Esophagus (tissue), 2 donors: ENCODE measurements at regions not wholly inside any gene's neighbourhood (a gene's known extent, or its start where the extent isn't known, plus 50 kb on each side); places are given as distances from the start of the nearest gene placed in this dataset.

ENCODE experiments used
- H3K27ac ChIP-seq, 2 donors: one replicate each; pipeline ENCODE4 v1.5.1; 2013; ENCODE audit warnings: low read depth in 2 of 2, mild to moderate bottlenecking in 2 of 2, inconsistent platforms in 1 of 2, low read length in 1 of 2, moderate library complexity in 1 of 2
- H3K27me3 ChIP-seq, 2 donors: one replicate each; pipeline ENCODE4 v1.6.1; 2013; ENCODE audit warnings: low read length in 2 of 2, control low read depth in 1 of 2, mild to moderate bottlenecking in 1 of 2; ENCODE audit not compliant: insufficient read depth in 2 of 2, control insufficient read depth in 1 of 2
- H3K36me3 ChIP-seq, 2 donors: one replicate each; pipeline ENCODE4 v1.6.1; 2013; ENCODE audit warnings: low read length in 1 of 2; ENCODE audit not compliant: control insufficient read depth in 2 of 2, insufficient read depth in 2 of 2
- H3K4me1 ChIP-seq, 2 donors: one replicate each; pipeline ENCODE4 v1.6.1; 2013; ENCODE audit warnings: low read length in 1 of 2; ENCODE audit not compliant: control insufficient read depth in 2 of 2, insufficient read depth in 2 of 2
- H3K4me3 ChIP-seq, 2 donors: one replicate each; pipeline ENCODE4 v1.5.1; 2013; ENCODE audit warnings: low read length in 2 of 2, mild to moderate bottlenecking in 2 of 2, low read depth in 1 of 2, moderate library complexity in 1 of 2
- H3K9me3 ChIP-seq, 2 donors: one replicate each; pipeline ENCODE4 v1.6.1; 2013; ENCODE audit warnings: mild to moderate bottlenecking in 2 of 2, low read depth in 1 of 2, low read length in 1 of 2, moderate library complexity in 1 of 2; ENCODE audit not compliant: control insufficient read depth in 2 of 2, insufficient read depth in 1 of 2
- WGBS, 2 donors: extraction: QIAGEN DNeasy Blood & Tissue Kit; methylation state at CpG; one replicate each; pipeline ENCODE4 v1.1.7; 2013; 5-methylcytosine and 5-hydroxymethylcytosine counted together
- donor health status: healthy with polysubstance abuse.
- donor health status: Bipolar disorder and iron deficiency.

- Histone ChIP-seq H3K4me3 (no peak overlapping the region), H3K4me1 (no peaks in the 10 kb centered on the region), H3K27ac (no peak overlapping the region), H3K27me3 (no peaks in the 10 kb centered on the region), H3K36me3 (no peaks in the 10 kb centered on the region), H3K9me3 (no peaks in the 10 kb centered on the region)
Observed at GRCh38 chr2:175872721-175873120, 129.3 kb downstream of the LNPK start.

GRCh38 chr2:175872005-175872348, 130.1 kb downstream of the LNPK start:
- Histone ChIP-seq H3K27me3 (no peaks in the 10 kb centered on the region), H3K9me3 (no peaks in the 10 kb centered on the region), H3K27ac (no peak overlapping the region), H3K4me3 (no peak overlapping the region), H3K4me1 (no peaks in the 10 kb centered on the region), H3K36me3 (no peaks in the 10 kb centered on the region)
- 82 to 89% methylated on average over 5 of the region's 5 CpGs for WGBS, 2 donors

DNA sequence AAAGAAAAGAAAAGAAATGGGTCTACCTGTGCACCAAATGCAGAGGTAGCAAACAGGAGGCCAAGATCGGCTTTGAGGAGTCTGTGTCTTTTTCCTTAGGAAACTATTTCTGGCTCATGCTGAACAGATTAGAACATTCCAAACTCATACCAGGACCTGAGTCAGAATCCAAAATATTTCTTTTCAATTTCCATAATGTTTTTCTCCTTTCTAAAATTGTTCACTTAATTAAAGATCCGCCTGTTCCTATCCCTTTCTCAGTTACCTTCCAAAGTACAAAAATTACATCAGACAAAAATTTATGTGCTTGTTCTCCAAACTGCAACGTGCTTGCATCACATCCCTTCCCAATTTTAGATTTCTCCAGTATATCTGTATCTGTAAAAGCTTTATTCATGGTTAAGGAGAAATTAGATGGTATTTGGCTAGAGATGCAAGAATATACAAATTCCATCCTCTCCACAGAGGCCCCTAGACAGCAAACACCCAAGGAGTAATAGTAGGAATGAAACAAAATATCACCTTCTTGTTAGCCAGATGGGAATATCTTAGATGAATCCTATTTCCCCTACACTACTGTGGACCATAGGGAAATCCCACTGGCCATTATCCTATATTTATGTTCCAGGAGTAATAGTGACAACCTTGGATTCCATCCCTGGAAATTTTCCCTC, 130.6 kb downstream of the LNPK start:
- 79 to 81% methylated on average over 3 of the region's 3 CpGs for WGBS, 2 donors
- Histone ChIP-seq H3K4me1 (no peaks in the 10 kb centered on the region), H3K4me3 (no peak overlapping the region), H3K27ac (no peak overlapping the region), H3K36me3 (no peaks in the 10 kb centered on the region), H3K9me3 (no peaks in the 10 kb centered on the region), H3K27me3 (no peaks in the 10 kb centered on the region)

DNA sequence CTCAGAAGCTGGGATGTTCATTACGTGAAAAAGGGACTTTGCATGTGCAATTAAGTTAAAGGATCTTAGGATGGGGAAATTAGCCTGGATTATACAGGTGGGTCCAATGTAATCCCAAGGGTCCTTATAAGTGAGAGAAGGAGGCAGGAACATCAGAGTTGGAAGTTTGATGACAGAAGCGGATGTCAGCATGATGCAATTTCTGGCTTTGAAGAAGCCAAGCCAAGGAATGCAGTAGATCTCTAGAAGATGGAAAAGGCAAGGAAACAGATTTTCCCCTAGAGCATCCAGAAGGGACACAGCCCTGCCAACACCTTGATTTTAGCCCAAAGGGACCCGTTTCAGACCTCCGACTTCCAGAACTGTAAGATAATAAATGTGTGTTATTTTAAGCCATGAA, 136.4 kb downstream of the LNPK start:
- Histone ChIP-seq H3K27me3 (no peaks in the 10 kb centered on the region), H3K4me1 (no peaks in the 10 kb centered on the region), H3K36me3 (no peaks in the 10 kb centered on the region), H3K27ac (no peak overlapping the region), H3K9me3 (no peaks in the 10 kb centered on the region), H3K4me3 (no peak overlapping the region)
- 83 to 88% methylated on average over 4 of the region's 4 CpGs for WGBS, 2 donors

- no peak overlapping the region for H3K27ac ChIP-seq
- H3K27me3 ChIP-seq = no peaks in the 10 kb centered on the region
- no peaks in the 10 kb centered on the region for H3K4me1 ChIP-seq
- H3K9me3 ChIP-seq = no peaks in the 10 kb centered on the region
- H3K4me3 ChIP-seq = no peak overlapping the region
- no peaks in the 10 kb centered on the region for H3K36me3 ChIP-seq
- 56 to 60% methylated on average over 7 of the region's 7 CpGs for WGBS, 2 donors
Observed at GRCh38 chr2:175864137-175864850, 137.8 kb downstream of the LNPK start.

- 47 to 58% methylated on average over 2 of the region's 2 CpGs for WGBS, 2 donors
- Histone ChIP-seq H3K27me3 (no peaks in the 10 kb centered on the region), H3K27ac (no peak overlapping the region), H3K9me3 (no peaks in the 10 kb centered on the region), H3K4me1 (no peaks in the 10 kb centered on the region), H3K4me3 (no peak overlapping the region), H3K36me3 (no peaks in the 10 kb centered on the region)
Observed at GRCh38 chr2:175861958-175862357, 140.1 kb downstream of the LNPK start.

GRCh38 chr2:175855794-175856453, 146.1 kb downstream of the LNPK start:
- peak overlapping the region in 1 of 2 donors; percentile 33 for H3K27ac ChIP-seq
- no peaks in the 10 kb centered on the region for H3K9me3 ChIP-seq
- no peaks in the 10 kb centered on the region for H3K36me3 ChIP-seq
- no peaks in the 10 kb centered on the region for H3K27me3 ChIP-seq
- 48 to 55% methylated on average over 4 of the region's 4 CpGs for WGBS, 2 donors
- H3K4me1 ChIP-seq = peaks cover 0 to 2% of the 10 kb centered on the region in 2 donors
- H3K4me3 ChIP-seq = no peak overlapping the region

DNA sequence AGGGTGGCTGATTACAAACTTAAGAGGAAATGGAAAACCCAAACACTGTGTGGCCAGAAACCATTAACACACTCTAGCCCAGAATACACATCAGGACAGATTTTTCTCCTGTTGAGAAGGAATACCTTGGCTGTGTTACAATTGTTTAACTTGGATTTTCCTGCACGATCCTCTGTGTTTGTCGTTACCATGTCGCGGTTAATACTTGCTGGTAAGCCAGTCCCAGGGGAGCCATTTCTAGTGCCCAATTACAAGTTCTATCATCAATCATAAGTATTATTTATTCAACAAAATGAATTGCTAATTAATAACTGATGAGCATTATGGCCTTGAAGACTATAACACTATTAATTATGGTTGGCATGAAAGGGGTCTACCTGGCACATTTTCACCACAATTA, 146.8 kb downstream of the LNPK start:
- Histone ChIP-seq H3K27ac (no peak overlapping the region), H3K36me3 (no peaks in the 10 kb centered on the region), H3K4me1 (peaks cover 0 to 2% of the 10 kb centered on the region in 2 donors), H3K9me3 (no peaks in the 10 kb centered on the region), H3K4me3 (no peak overlapping the region), H3K27me3 (no peaks in the 10 kb centered on the region)
- WGBS, 2 donors = 57 to 63% methylated on average over 4 of the region's 4 CpGs

GRCh38 chr2:175854665-175855064, 147.4 kb downstream of the LNPK start:
- Histone ChIP-seq H3K4me3 (no peak overlapping the region), H3K36me3 (no peaks in the 10 kb centered on the region), H3K4me1 (peaks cover 0 to 2% of the 10 kb centered on the region in 2 donors), H3K9me3 (no peaks in the 10 kb centered on the region), H3K27ac (no peak overlapping the region), H3K27me3 (no peaks in the 10 kb centered on the region)
- WGBS, 2 donors = 70 to 74% methylated on average over 6 of the region's 6 CpGs
